Caco-2 (cell line): ENCODE measurements at regions not wholly inside any gene's neighbourhood (a gene's known extent, or its start where the extent isn't known, plus 50 kb on each side); places are given as distances from the start of the nearest gene placed in this dataset.

Experiments
- BruUV-seq: library from RNA; stranded (reverse); fragments of 400-500 nt; replicated peaks from 2 replicates; lab custom pipeline; 2021; lab: Mats Ljungman, UMichigan
- CTCF ChIA-PET: fragments of 300-600 bp; sonication (Branson Sonifier 250); formaldehyde crosslinking; loops from one replicate; lab custom pipeline; 2022; ENCODE audit warnings: antibody characterized with exemption; lab: Charles Lee
- POLR2A ChIA-PET: fragments of 300-600 bp; sonication (Branson Sonifier 250); formaldehyde crosslinking; loops from one replicate; lab custom pipeline; 2022; ENCODE audit warnings: antibody characterized with exemption; lab: Charles Lee
- DNase-seq, 2 experiments: peaks; one replicate each; pipeline versions ENCODE4 v3.0.0 to v3.0.0-alpha.2; 2020 to 2022
- H3K27me3 ChIP-seq: replicated peaks from 2 replicates; pipeline ENCODE4 v1.6.0; 2011; ENCODE audit warnings: low read length; ENCODE audit not compliant: control insufficient read depth, insufficient read depth
- H3K36me3 ChIP-seq: 2 replicates; pipeline ENCODE4 v1.5.1; 2011; ENCODE audit warnings: low read length; ENCODE audit not compliant: control insufficient read depth, insufficient read depth
- H3K4me1 ChIP-seq: fragments of 250-450 bp; sonication (Bioruptor Pico); 2 replicates; pipeline ENCODE4 v1.5.1; 2020; ENCODE audit warnings: mild to moderate bottlenecking
- H3K4me3 ChIP-seq: 2 replicates; pipeline ENCODE4 v1.5.1; 2011; ENCODE audit warnings: low read depth, mild to moderate bottlenecking, control low read depth, low read length
- H3K9me3 ChIP-seq: fragments of 250-450 bp; sonication (Bioruptor Pico); 2 replicates; pipeline ENCODE4 v1.5.1; 2020; ENCODE audit warnings: mild to moderate bottlenecking, moderate library complexity
- H3K27ac Mint-ChIP-seq: one replicate; pipeline ENCODE4 v1.8.0; 2022; ENCODE audit warnings: mixed read lengths; ENCODE audit not compliant: unreplicated experiment
- H3K27me3 Mint-ChIP-seq: one replicate; pipeline ENCODE4 v1.8.0; 2022; ENCODE audit warnings: mixed read lengths; ENCODE audit not compliant: insufficient read depth, unreplicated experiment
- H3K36me3 Mint-ChIP-seq: one replicate; pipeline ENCODE4 v1.8.0; 2022; ENCODE audit warnings: mild to moderate bottlenecking, mixed read lengths; ENCODE audit not compliant: insufficient read depth, unreplicated experiment
- H3K4me1 Mint-ChIP-seq: one replicate; pipeline ENCODE4 v1.8.0; 2022; ENCODE audit warnings: low read depth, mixed read lengths; ENCODE audit not compliant: unreplicated experiment
- H3K4me3 Mint-ChIP-seq: one replicate; pipeline ENCODE4 v1.8.0; 2022; ENCODE audit warnings: mild to moderate bottlenecking, moderate library complexity, mixed read lengths; ENCODE audit not compliant: unreplicated experiment
- H3K9me3 Mint-ChIP-seq: one replicate; pipeline ENCODE4 v1.8.0; 2022; ENCODE audit warnings: mixed read lengths; ENCODE audit not compliant: unreplicated experiment
- intact Hi-C: fragments of 100-400 bp; cut with micrococcal nuclease; formaldehyde crosslinking; loops from one replicate; pipeline ENCODE4 v1.10.0; 2022; ENCODE audit not compliant: unreplicated experiment
- TF ChIP-seq, protein P1 (sequence below), 2 experiments: fragments of 200-600 bp in 1 of 2; IDR thresholded peaks; 1 replicate in 1 of 2; 2 replicates in 1 of 2; pipeline versions ENCODE4 v1.5.1 to v1.8.0; 2011 to 2022; ENCODE audit warnings: antibody characterized with exemption in 1 of 2, control low read depth in 1 of 2, inconsistent platforms in 1 of 2, low read depth in 1 of 2, low read length in 1 of 2, mild to moderate bottlenecking in 1 of 2, moderate library complexity in 1 of 2; ENCODE audit not compliant: insufficient read depth in 1 of 2, severe bottlenecking in 1 of 2, unreplicated experiment in 1 of 2

DNA sequence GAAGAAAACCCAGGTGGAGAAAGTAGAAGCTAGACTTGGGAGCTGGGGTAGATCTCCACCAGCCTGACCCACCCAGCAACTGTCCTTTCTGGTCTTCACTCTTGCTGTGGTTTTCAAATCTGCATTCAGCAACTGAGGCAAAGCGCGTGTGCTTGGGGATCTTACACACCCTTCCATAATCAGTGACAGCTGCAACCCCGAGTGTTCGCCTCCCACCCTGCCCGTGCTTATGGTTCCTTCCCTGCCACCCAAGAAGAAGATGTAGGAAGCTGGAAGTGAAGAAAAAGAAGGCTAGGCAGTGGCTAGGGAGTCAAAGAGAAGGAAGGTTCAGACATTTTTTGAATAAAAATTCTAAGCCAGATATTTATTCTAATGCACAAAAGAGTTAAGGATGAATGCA, 162.6 kb upstream of the CCND2 start:
- Histone ChIP-seq H3K27me3 (no peaks in the 10 kb centered on the region), H3K9me3 (no peaks in the 10 kb centered on the region), H3K36me3 (no peaks in the 10 kb centered on the region), H3K4me1 (peaks cover 2% of the 10 kb centered on the region), H3K4me3 (no peak overlapping the region)
- ChIA-PET CTCF (interaction anchor here (0.6 to 0.8 kb wide), 2 partner anchors 10 to 166 kb away, joined by 3 read pairs; no protein-coding TSS in a partner anchor), POLR2A (no interaction called here)
- TF ChIP-seq, protein P1, sequence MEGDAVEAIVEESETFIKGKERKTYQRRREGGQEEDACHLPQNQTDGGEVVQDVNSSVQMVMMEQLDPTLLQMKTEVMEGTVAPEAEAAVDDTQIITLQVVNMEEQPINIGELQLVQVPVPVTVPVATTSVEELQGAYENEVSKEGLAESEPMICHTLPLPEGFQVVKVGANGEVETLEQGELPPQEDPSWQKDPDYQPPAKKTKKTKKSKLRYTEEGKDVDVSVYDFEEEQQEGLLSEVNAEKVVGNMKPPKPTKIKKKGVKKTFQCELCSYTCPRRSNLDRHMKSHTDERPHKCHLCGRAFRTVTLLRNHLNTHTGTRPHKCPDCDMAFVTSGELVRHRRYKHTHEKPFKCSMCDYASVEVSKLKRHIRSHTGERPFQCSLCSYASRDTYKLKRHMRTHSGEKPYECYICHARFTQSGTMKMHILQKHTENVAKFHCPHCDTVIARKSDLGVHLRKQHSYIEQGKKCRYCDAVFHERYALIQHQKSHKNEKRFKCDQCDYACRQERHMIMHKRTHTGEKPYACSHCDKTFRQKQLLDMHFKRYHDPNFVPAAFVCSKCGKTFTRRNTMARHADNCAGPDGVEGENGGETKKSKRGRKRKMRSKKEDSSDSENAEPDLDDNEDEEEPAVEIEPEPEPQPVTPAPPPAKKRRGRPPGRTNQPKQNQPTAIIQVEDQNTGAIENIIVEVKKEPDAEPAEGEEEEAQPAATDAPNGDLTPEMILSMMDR (IDR thresholded peaks at IDR 0.05; ENCODE audit: insufficient read depth in 1 of 2, low read depth in 1 of 2, low read length in 1 of 2, severe bottlenecking in 1 of 2, unreplicated experiment in 1 of 2): no peak
- peaks cover 12% of the 10 kb centered on the region for H3K27me3 Mint-ChIP-seq
- H3K9me3 Mint-ChIP-seq: no peaks in the 10 kb centered on the region
- H3K36me3 Mint-ChIP-seq: no peaks in the 10 kb centered on the region
- peaks cover 13% of the 10 kb centered on the region for H3K4me1 Mint-ChIP-seq
- intact Hi-C loops: no loop called here
- no peak overlapping the region for H3K4me3 Mint-ChIP-seq
- no TSS peak for BruUV-seq
- H3K27ac Mint-ChIP-seq: no peak overlapping the region
- DNase-seq: no peak

- no peaks in the 10 kb centered on the region for H3K4me1 ChIP-seq
- no peaks in the 10 kb centered on the region for H3K36me3 ChIP-seq
- no peaks in the 10 kb centered on the region; the same call in 1 of the 2 replicates for H3K9me3 ChIP-seq
- DNase-seq: no peak
- H3K4me3 ChIP-seq: no peak overlapping the region
- no peaks in the 10 kb centered on the region for H3K27me3 ChIP-seq
- intact Hi-C loops: no loop called here
- POLR2A ChIA-PET: no interaction called here
- no peak overlapping the region for H3K4me3 Mint-ChIP-seq
- H3K36me3 Mint-ChIP-seq: no peaks in the 10 kb centered on the region
- no peak overlapping the region for H3K27ac Mint-ChIP-seq
- H3K9me3 Mint-ChIP-seq: no peaks in the 10 kb centered on the region
- peaks cover 12% of the 10 kb centered on the region for H3K27me3 Mint-ChIP-seq
- CTCF ChIA-PET: no interaction called here
- TF ChIP-seq, protein P1 (IDR thresholded peaks at IDR 0.05; ENCODE audit: insufficient read depth in 1 of 2, low read depth in 1 of 2, low read length in 1 of 2, severe bottlenecking in 1 of 2, unreplicated experiment in 1 of 2): no peak
- H3K4me1 Mint-ChIP-seq: peaks cover 6% of the 10 kb centered on the region
- no TSS peak for BruUV-seq
Measured at GRCh38 chr12:4109826-4110225, 163.7 kb upstream of the CCND2 start.

- CTCF ChIA-PET: interaction anchor here (1.7 kb wide), 1 partner anchor 8 kb away, joined by 9 read pairs; no protein-coding TSS in a partner anchor
- H3K4me1 Mint-ChIP-seq: peaks cover 6% of the 10 kb centered on the region
Measured at GRCh38 chr12:4108803-4109345, 164.7 kb upstream of the CCND2 start.

More at GRCh38 chr12:4108803-4109345, 164.7 kb upstream of the CCND2 start:
- TF ChIP-seq, protein P1 (IDR thresholded peaks at IDR 0.05; ENCODE audit: insufficient read depth in 1 of 2, low read depth in 1 of 2, low read length in 1 of 2, severe bottlenecking in 1 of 2, unreplicated experiment in 1 of 2): no peak
- DNase-seq: no peak
- Mint-ChIP-seq H3K27ac (no peak overlapping the region), H3K27me3 (peaks cover 14% of the 10 kb centered on the region), H3K4me3 (no peak overlapping the region), H3K36me3 (no peaks in the 10 kb centered on the region), H3K9me3 (no peaks in the 10 kb centered on the region)
- no peak overlapping the region for H3K4me3 ChIP-seq
- BruUV-seq: no TSS peak
- no peaks in the 10 kb centered on the region for H3K36me3 ChIP-seq
- no peaks in the 10 kb centered on the region for H3K4me1 ChIP-seq
- POLR2A ChIA-PET: no interaction called here
- no peaks in the 10 kb centered on the region; the same call in 1 of the 2 replicates for H3K9me3 ChIP-seq
- H3K27me3 ChIP-seq: no peaks in the 10 kb centered on the region
- intact Hi-C loops: no loop called here
